ENCODE measurements at regions not wholly inside any gene's neighbourhood (a gene's known extent, or its start where the extent isn't known, plus 50 kb on each side); places are given as distances from the start of the nearest gene placed in this dataset.

DNA sequence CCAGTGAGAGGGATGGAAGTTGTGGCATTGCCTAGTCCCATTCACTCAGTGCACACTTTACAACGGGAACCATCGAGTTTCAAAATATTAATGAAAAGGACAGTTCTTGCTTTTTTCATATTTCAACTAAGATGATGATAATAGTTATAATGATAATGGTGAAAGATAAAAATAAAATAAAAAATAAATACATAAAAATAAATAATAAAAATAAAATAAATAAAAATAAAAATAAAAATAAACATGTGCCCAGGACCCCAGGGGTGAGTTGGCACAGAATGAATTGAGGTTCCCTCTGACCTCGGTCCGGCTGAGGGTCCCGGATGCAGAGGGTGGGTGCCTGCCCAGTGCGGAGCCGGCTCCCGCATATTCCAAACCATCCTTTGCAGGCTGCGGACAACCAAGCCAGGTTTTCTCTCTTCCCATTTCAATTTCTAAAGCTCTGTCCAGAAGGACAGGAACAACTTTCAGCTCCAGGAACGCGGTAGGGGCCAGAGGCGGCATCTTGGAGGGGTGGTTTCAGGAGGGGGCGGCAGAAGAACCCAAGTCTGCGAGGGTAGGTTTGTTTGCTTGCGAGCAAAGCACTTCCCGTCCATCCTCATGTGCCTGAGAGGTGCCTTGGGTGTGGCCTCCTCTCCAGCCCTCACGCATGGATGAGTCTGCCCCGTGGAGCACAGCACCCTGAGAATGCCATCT is 236.8 kb downstream of the DLL1 start:
- no peak for DNase-seq

DNA sequence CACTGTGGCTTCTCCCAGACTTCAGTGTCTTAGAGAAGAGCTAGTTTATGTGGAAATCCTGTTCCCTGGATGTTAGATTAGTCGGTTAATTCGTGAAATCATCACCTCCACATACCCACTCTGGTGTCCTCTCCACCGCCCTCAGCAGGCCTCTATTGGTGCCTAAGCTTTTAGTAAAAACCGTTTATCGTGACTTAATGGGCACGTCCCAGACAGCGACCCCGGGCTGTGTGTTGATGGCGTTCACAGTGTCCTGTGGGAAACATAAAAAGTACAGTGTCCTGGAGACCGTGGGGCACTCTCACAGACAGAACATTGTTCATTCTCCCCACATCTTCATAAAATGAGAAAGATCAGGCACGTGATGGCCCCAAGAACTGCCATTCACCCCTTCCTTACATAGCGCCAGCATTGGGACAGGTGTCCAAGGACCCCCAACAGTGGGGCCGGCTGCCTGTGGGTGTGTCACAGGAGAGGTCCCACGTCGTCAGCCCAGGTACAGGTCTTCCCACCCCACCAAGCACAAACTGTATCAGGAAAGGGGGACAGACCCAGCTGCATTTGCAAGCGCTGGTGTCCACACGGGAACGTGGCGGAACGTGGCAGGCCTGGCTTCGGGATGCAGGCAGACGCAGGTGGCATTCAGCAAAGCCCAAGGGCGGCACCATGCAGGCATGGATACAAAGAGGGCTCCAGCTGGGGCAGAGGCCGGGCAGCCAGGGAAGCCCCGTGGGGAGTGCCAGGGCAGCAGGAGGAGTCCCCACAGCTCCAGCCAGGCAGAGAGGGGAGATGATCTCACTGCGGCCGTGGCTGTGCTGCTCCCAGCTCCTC is 237.7 kb downstream of the DLL1 start:
- DNase-seq: no peak

DNA sequence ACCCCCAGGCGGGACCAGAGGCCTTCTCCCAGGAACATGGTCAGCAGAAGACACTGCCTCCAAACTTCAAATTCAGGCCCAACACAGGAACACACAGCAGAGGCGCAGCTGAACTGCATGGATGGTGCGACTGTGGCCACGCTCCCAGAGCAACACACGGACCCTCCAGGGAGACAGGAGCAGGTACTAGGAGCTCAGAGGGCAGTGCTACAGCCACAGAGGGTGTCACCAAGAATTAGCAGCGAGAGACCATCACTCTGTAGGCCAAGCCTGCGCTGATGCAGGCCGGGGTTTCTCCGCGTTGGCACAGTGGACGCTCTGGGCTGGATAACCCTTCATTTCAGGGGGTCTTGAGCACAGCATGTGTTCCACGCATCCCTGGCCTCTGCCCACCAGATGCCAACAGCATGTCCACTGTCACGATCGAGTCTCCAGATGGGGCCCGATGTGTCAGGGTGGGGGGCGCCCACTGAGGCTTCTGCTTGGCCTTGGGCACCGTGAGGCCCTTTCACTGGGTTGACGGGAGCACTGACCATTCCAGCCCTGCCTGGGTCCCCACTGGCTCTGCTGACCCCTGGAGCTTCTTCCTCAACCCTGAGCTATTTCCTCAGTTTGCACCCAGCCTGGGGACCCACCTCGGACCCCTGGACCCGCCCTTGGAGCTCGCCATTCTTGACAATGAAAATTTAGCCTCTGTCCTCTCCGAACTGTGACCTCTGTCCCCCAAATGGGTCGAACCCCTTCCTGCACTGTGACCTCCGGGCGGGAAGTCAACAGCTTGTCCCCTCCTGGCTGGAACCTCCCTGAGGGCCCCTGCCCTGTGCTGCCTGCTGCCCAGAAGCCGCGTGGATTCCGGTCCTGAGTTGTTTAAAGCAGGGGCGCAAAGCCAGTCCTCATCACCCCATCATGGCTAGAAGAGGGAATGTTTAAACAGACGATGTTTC is 239.4 kb downstream of the DLL1 start:
- DNase-seq: no peak

DNA sequence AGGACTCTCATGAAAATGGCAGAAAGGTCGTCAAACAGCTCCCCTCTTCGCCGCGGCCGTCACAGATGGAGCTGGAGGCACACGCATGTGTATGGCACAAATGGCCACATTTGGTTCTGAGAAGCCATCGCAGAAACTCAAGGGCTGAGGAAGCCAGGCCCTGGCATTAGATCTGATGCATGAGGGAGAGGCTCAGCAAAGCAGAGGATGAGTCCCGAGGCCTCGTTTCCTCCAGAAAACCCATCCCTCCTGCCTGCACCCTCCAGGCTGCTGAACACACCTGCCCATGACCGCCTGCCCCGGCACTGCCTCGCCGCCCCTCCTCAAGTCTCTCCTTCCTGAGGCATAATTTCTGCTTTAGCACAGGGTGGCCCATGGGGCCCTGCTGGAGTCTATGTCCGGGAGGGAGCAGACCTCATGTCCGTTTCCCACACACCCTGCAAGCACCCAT is 240.3 kb downstream of the DLL1 start:
- DNase-seq: no peak

DNA sequence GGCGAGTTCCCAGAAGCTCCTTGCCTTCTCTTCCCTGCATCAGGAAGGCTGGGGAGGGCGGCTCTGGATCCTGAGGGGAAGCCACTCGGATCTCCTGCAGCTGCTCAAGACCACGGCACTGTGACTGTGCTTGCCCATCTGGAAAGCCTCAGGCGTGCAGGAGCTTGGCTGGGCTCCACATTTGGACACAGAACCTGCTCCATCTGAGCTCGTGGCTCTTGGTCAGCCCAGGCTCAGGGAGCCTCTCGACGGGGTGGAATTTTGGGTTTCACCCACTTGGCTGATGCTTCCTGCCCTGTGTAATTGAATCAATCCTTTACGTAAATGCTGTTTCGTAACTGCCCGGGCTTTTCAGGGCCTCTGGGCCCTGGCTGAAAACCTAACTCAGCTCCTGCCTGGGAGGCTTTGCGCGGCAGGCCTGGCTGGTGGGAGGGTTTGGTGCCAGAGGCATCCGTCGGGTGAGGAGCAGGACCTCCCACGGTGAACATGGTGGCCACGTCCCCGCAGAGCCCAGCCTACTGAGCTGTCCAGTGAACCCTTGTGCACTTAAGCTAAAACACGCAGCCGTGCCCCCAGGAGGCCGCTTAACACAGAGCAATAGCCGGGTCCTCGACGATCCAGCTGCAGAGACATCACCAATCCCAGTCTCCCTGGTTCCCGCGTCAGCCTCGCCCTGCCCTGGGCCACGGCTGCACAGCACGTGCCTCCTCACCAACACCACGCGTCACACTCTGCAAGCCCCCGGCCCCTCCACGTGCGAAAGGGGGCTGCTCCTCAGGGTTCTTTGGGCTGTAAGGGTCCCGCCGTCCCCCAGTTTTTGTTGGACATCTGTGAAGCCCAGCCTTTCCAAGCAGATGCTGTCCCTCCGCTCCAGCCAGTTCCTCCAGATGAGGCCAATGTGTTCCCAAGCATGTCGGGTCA is 241.0 kb downstream of the DLL1 start:
- DNase-seq: no peak

DNA sequence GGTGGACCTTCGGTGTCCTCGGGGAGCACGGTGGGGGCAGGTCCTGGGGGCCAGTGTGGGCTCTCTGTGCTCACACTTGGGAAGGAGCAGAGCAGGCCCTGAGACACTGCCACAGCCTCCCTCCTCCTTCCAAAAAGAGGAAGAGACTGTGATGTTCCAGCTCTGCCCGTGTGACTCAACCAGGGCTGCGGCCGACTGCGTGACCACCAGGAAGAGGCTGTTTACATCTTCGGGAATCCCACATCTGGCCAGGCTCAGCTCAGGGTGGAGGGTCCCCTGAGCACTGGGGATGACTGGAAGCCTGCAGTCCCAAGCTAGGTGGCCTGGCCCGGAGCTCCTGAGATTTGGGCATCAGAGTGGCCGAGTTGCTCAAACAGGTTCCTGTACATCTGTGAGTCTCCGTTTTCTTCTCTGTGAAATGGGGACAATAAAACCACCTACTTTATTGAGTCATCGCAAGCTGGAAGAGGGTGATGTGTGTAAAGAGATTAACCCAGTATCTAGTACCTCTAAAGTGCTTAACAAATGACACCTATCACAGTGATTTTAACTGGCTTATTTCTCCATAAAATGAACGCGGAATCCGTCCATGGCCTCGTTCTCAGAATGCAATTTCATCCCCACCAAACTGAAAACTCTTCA is 242.1 kb downstream of the DLL1 start:
- no peak for DNase-seq

DNA sequence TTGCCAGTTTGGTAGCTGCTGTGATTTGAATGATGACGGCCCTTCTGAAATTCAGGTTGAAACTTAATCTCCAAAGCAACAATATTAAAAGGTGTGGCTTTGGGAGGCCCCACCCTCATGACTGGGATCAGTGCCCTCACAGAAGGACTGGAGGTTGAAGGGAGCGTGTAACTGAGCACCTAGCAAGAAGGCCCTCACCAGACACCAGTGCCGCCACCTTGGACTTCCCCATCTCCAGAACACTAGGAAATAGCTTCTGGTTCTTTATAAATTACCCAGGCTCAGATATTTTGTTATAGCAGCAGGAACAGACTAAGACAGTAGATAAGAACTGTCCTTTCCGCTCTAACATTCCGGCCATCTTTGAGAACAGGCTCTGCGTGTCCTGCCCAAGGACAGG is 243.1 kb downstream of the DLL1 start:
- DNase-seq: no peak

DNA sequence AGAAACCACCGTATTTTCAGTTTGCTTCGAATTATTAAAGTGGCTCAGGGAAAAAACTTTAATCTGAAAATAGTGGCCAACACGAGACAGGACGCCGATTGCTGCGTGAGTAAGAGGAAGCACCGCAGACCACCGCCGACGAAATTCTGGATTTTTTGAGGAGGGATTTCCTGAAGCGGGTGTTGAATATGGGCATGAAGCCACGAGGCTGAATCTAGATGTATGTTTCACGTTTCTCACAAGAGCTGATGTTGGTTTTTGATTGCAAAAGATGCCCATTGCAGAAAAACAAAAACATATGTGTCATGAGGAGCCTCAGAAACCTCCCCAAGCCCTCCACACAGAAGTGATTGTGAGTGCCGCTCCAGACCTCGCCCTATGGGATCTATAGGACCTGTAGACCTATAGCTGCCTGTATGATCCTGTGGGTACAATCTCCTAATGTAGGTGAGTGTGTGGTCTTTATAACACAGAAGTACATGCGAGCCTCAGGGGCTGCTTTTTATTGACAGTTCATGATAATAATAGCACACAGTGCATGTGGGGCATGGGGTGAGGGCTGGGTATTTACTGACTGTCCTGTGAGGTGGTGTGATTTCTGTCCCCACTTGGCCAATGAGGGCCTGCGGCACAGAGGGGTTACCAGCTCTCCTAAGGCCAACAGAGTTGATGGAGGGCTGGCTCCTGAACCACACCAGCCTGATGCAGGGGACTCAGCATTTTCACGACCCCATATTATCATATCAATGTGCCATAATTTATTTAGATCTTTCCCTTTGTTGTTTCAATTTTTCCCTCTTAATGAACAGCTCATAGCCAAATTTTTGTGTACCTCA is 243.9 kb downstream of the DLL1 start:
- DNase-seq: no peak

DNA sequence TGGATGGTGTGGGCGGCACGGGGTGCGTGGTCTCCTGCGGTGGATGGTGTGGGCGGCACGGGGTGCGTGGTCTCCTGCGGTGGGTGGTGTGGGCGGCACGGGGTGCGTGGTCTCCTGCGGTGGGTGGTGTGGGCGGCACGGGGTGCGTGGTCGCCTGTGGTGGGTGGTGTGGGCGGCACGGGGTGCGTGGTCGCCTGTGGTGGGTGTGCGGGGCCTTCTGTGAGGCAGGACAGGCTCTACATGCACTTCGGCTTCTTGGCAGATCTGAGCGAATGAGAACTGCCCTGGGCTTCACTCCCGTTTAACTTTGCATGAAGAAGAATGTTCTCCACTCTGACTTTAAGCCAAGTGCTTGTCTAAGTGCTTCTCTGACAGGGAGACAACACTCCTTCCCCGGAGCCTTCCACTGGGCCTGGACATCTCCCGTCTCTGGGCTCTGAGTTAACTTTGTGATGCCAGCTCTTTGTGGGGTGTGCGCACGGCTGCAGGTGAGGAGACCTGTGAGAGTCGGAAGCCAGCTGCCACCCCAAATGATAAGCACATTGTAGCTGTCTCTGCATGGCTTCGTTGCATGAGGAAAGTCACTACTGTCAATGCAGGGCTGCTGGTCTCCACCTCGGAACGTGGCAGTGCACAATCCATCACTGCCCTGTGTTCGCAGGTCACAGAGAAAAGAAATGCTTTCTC is 244.8 kb downstream of the DLL1 start:
- no peak for DNase-seq

DNA sequence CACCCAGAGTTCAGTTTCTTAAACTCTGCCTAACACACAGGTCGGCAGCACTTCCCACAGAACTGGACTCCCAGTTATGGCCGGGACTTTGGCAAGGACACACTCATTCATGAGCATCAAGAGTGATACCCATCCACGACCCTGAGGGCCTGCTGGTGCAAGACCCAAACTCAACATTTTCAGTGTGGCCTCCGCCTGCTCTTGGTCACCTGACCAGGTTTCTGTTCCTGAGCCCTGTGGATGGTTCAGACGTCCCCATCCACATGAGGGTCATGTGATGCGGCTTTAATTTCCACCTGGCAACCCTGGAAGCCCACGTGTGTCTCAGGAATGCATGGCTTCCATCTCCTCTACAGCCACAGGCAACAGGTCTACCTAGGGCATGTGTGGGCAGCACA is 245.3 kb downstream of the DLL1 start:
- no peak for DNase-seq

DNA sequence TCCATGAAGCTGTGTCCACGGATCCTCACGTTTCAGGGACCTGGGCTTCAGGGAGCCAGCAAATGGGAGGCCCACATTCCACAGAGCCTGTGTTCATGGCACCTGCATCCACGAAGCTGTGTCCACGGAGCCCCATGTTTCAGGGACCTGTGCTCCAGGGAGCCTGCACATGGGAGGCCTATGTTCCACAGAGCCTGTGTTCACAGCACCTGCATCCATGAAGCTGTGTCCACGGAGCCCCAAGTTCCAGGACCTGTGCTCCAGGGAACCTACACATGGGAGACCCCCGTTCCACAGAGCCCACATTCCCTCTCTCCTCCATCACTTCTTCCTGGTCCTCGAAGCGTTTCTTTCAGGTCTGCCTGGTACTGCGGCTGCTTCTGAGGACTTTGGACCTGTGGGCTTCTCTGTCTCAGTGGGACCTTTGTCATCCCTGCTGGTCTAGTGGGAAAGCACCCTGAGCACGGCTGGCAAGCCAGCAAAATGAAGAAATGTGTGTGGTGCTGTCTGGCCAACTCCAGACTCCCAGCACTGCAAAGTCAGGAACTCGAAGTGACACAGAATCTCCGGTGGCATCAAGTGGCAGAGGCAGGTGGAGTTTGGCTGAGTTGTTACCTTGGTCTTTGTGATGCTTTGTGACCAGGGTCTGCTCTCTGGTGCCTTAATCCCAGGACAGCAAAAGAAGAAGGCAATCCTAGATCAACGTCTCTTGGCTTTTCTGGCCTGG is 245.9 kb downstream of the DLL1 start:
- DNase-seq: no peak

DNA sequence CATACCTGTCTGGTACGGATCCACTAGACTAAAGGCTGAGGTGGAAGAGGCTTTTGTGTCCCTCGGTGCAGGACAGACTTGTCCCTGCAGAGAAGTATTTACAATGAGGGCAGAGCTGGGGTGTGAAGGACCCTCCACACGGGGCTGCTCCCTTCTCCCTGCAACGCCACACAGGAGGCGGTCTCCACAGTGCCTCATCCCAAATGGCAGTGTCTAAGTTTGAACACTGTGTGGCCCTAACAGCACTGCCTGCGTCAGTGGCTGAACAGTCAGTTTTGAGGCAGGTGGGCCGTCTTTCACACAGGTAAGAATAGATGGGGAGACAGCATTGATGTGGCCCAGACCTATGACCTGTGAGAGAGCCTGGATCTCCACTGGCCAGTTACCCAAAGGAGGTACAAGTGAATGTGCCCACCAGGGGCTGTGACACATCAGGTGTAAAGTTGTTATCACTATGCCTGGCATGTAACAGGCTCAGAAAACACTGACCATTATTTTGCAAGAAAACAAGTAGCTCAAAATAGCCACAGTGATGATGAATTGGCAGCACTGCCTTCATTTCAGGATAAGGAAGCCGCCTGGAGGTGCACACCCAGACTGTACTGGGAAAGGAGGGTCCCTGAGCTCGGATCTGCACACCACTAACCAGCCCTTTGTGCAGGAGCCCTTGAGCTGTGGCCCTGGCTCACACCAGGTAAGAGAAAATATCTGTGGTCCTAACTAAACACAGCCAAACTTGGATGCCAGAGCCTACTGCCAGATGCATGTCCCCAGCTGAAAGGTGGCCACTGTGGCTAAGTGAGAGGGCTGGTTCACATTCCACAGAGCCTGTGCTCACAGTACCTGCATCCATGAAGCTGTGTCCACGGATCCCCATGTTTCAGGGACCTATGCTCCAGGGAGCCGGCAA is 246.7 kb downstream of the DLL1 start:
- no peak for DNase-seq

DNA sequence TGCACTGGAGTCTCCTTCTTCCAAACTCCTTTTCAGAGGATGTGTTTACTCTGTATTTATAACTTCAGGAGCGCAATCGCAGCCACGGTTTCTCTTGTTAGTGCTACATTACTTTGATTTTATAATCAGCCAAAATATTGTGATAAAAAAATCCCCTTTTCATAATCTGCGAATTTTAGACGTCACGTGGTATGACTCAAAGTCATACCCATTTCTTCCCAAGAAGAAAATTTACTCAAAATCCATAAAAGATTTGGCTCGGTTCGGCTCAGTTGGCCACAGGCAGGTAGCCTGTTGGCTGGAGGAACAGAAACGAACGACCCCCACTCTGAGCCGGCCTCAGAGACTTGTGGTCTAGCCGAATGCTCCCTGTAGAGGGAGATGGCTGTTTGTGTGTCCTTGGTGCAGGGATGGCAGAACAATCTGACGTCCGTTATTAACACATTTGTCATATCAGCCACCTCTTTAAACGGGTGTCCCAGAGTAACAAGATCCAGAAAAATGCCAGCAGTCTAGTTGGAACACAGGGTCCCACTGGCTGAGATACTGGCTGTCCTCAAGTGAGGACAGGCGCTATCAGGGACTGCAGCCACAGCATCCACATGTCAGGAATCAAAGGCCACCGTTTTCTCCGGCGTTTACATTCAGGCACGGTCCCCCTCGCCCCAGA is 247.6 kb downstream of the DLL1 start:
- no peak for DNase-seq

DNA sequence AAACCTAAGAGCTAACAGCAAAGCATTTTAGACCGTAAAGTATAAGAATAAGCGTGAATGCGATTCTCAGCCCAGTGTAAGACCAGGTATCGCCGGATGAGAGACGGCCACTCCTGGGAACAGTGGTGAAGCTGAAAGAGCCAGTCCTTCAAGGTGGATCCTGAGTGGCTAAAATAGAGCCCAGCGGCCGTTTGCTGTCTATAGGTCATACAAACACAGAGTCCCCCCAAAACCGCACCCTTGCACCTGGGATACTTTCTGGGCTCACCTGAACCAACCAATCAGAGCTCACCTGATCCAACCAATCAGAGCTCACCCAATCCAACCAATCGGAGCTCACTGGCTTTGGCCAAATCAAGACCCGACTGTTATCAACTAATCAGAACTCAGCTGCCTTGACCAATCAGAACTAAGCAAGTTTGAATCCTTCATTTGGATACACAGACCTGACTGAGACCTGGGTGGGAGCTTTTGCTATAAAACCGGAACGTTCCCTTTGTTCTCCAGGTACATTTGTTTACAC is 248.2 kb downstream of the DLL1 start:
- no peak for DNase-seq

DNA sequence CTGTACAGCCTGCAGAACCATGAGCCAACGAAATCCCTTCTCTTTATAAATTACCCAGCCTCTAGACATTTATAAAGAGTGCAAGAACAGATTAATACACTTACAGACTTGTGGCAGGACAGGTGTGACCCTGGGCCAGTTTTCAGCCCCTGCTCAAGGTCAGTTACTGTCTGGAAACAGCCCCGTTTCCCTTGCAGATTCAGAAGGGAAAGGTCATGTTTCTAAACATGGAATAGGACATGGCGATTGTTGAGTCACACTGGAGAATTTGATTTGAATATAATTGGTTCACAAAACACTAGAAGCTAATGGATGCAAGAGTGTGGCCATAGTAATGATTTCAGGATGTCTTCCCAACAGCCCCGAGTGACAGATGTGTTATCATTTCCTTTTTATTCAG is 248.8 kb downstream of the DLL1 start:
- no peak for DNase-seq

DNA sequence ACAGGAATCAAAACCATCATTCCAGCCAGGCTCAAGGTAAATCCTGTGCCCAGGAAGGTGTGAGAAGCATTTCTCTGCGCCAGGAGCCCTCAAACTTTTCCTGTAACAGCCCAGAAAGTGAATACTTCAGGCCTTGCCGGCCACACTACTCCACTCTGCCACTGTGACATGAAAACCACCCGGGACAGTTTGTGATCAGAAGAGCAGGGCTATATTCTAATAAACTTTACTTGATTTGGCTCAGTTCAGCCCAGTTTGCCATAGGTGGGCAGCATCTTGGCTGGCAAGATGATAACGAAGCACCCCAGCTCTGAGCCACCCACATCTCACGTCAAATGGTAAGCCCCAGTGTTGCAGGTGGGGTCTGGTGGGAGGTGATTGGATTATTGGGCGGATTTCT is 249.4 kb downstream of the DLL1 start:
- DNase-seq: no peak

DNA sequence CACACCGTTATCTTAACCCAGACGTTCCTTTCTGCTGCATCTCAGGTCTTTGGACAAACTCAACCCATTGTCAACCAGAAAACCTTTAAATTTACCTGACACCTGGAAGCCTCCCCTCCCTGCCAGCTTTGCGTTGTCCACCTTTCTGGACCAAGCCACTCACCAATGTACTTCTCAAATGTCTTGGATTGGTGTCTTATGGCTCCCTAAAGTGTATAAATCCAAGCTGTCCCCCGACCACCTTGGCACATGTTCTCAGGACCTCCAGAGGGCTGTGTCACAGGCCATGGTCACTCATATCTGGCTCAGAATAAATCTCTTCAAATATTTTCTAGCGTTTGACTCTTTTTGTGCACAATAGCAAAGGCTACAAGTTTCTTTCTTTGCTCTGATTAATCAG is 250.0 kb downstream of the DLL1 start:
- no peak for DNase-seq

DNA sequence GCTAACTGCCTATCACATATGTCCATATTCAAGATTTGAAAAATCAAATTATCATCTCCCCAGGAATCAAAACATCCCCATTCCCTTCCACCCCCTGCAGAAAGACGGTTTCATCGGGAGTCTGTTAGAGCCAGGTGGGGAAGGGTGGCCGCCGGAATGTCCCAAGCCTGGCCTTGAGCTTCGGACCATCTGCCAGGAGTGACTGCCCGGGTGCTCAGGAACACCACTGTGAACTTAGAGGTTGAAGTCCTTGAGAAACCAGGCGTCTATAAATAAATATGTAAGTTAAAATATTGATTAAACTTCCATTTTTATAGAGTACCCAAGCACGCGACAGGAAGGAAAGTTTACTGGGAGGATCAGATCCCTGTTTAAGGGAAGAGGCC is 250.8 kb downstream of the DLL1 start:
- no peak for DNase-seq

All from NCI-H748 treated with DMSO at 0.1 percent for 48 hours (cell line).